ENCODE measurements at regions not wholly inside any gene's neighbourhood (a gene's known extent, or its start where the extent isn't known, plus 50 kb on each side); places are given as distances from the start of the nearest gene placed in this dataset.

DNA sequence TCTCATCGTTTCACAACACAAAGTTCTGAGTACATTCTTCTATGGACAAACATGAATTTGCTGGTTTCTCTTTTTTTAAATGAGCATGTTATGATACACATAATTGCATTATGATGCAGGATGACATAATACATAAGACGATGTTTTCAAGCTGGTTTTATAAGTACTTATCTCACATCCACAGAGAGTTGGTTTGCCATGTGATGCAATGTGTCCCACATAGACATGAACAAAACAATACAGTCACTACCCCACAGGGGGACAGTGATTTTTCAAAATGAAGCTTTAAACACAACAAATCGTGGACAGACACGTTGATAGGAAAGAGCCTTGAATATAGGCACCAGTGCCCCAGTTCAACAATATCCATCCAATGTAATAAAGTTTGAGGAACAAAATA, 447.1 kb downstream of the KLF12 start:
- no peak for DNase-seq
- H3K27ac ChIP-seq, result no peak overlapping the region
- TF ChIP-seq, protein P1, sequence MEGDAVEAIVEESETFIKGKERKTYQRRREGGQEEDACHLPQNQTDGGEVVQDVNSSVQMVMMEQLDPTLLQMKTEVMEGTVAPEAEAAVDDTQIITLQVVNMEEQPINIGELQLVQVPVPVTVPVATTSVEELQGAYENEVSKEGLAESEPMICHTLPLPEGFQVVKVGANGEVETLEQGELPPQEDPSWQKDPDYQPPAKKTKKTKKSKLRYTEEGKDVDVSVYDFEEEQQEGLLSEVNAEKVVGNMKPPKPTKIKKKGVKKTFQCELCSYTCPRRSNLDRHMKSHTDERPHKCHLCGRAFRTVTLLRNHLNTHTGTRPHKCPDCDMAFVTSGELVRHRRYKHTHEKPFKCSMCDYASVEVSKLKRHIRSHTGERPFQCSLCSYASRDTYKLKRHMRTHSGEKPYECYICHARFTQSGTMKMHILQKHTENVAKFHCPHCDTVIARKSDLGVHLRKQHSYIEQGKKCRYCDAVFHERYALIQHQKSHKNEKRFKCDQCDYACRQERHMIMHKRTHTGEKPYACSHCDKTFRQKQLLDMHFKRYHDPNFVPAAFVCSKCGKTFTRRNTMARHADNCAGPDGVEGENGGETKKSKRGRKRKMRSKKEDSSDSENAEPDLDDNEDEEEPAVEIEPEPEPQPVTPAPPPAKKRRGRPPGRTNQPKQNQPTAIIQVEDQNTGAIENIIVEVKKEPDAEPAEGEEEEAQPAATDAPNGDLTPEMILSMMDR (IDR thresholded peaks at IDR 0.05), result no peak
- H3K9me3 ChIP-seq, result no peaks in the 10 kb centered on the region
- no peak overlapping the region for H3K4me3 ChIP-seq
- intact Hi-C loops (cut with DNase I), result no loop called here
- H3K36me3 ChIP-seq, result no peaks in the 10 kb centered on the region
- ATAC-seq, result no peak
- no peaks in the 10 kb centered on the region for H3K4me1 ChIP-seq
- no peaks in the 10 kb centered on the region for H3K27me3 ChIP-seq

GRCh38 chr13:73684750-73685149, 449.5 kb downstream of the KLF12 start:
- no peak for DNase-seq
- no peak for ATAC-seq
- Histone ChIP-seq H3K4me1 (no peaks in the 10 kb centered on the region), H3K9me3 (no peaks in the 10 kb centered on the region), H3K4me3 (no peak overlapping the region), H3K36me3 (no peaks in the 10 kb centered on the region), H3K27ac (no peak overlapping the region), H3K27me3 (no peaks in the 10 kb centered on the region)
- intact Hi-C loops (cut with DNase I), result no loop called here
- TF ChIP-seq, protein P1 (IDR thresholded peaks at IDR 0.05), result no peak

DNA sequence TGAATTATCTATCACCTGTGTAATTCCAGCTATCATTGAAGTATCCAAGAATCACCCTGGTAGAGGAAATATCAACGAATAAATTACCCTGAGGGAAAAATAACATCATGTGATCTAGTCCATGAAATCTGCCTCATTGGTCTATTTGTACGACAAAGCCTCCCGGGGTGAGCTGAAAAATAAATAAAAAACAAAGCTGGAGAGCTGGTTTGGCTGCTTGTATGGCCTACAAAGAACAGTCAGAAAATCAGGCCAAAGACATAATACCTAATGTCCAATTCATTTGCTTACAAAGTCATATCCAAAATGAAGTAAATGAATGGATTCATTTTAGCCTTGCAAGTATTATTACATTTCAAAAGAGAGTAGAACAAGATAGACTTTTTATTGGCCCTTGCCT, 449.9 kb downstream of the KLF12 start:
- ATAC-seq (no peak), DNase-seq (no peak)
- H3K36me3 ChIP-seq, result no peaks in the 10 kb centered on the region
- H3K9me3 ChIP-seq, result no peaks in the 10 kb centered on the region
- intact Hi-C loops (cut with DNase I), result no loop called here
- H3K27me3 ChIP-seq, result no peaks in the 10 kb centered on the region
- no peak overlapping the region for H3K4me3 ChIP-seq
- TF ChIP-seq, protein P1 (IDR thresholded peaks at IDR 0.05), result no peak
- no peak overlapping the region for H3K27ac ChIP-seq
- no peaks in the 10 kb centered on the region for H3K4me1 ChIP-seq

- H3K27me3 ChIP-seq, result no peaks in the 10 kb centered on the region
- no peak overlapping the region for H3K27ac ChIP-seq
- H3K36me3 ChIP-seq, result no peaks in the 10 kb centered on the region
- ATAC-seq, result no peak
- TF ChIP-seq, protein P1 (IDR thresholded peaks at IDR 0.05), result no peak
- H3K4me1 ChIP-seq, result no peaks in the 10 kb centered on the region
- H3K9me3 ChIP-seq, result no peaks in the 10 kb centered on the region
- DNase-seq, result no peak
- no peak overlapping the region for H3K4me3 ChIP-seq
- intact Hi-C loops (cut with DNase I), result no loop called here
Measured at GRCh38 chr13:73683746-73684145, 450.5 kb downstream of the KLF12 start.

DNA sequence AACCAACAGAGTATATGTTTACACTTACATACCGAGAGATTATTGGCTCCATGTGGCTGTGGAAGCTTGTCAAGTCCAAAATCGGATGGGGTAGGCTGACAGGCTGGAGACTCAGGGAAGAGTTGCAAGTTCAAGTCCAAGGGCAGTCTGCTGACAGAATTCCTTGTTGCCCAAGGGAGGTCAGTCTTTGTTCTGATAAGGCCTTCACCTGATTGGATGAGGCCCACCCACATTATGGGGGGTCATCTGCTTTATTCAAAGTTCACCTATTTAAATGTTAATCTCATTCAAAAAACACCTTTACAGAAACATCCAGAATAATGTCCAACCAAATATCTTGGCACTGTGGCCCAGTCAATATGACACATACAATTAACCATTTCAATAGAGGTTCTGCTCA, 452.4 kb downstream of the KLF12 start:
- intact Hi-C loops (cut with DNase I), result no loop called here
- DNase-seq (no peak), ATAC-seq (no peak)
- H3K27ac ChIP-seq, result no peak overlapping the region
- no peaks in the 10 kb centered on the region for H3K27me3 ChIP-seq
- no peaks in the 10 kb centered on the region for H3K4me1 ChIP-seq
- no peaks in the 10 kb centered on the region for H3K36me3 ChIP-seq
- H3K4me3 ChIP-seq, result no peak overlapping the region
- no peaks in the 10 kb centered on the region for H3K9me3 ChIP-seq
- TF ChIP-seq, protein P1 (IDR thresholded peaks at IDR 0.05), result no peak

GRCh38 chr13:73681015-73681414, 453.2 kb downstream of the KLF12 start:
- ATAC-seq, result no peak
- TF ChIP-seq, protein P1 (IDR thresholded peaks at IDR 0.05), result no peak
- Histone ChIP-seq H3K27me3 (no peaks in the 10 kb centered on the region), H3K27ac (no peak overlapping the region), H3K36me3 (no peaks in the 10 kb centered on the region), H3K4me1 (no peaks in the 10 kb centered on the region), H3K4me3 (no peak overlapping the region), H3K9me3 (no peaks in the 10 kb centered on the region)
- intact Hi-C loops (cut with DNase I), result no loop called here
- DNase-seq, result no peak

All from upper lobe of right lung (tissue), 1 donor.